MCF 10A (cell line): ENCODE measurements at regions not wholly inside any gene's neighbourhood (a gene's known extent, or its start where the extent isn't known, plus 50 kb on each side); places are given as distances from the start of the nearest gene placed in this dataset.

ENCODE experiments used
- BruUV-seq: library from RNA; stranded (reverse); fragments of 400-500 nt; replicated peaks from 2 replicates; lab custom pipeline; 2021; lab: Mats Ljungman, UMichigan
- CTCF ChIA-PET: fragments of 300-600 bp; sonication (Branson Sonifier 250); formaldehyde crosslinking; extraction: SDS; loops from one replicate; lab custom pipeline; 2021; ENCODE audit warnings: antibody characterized with exemption, inconsistent platforms; lab: Yijun Ruan, JAX
- POLR2A ChIA-PET: fragments of 300-600, 350-650 bp; sonication (Branson Sonifier 250); formaldehyde crosslinking; extraction: SDS; loops from one replicate; lab custom pipeline; 2020; ENCODE audit warnings: antibody characterized with exemption, inconsistent platforms; lab: Yijun Ruan, JAX
- DNase-seq: peaks from one replicate; pipeline ENCODE4 v3.0.0-alpha.2; 2018; ENCODE audit not compliant: unreplicated experiment
- H3K27ac Mint-ChIP-seq: one replicate; pipeline ENCODE4 v1.8.0; 2022; ENCODE audit warnings: mild to moderate bottlenecking, low read depth, mixed read lengths; ENCODE audit not compliant: unreplicated experiment
- H3K27me3 Mint-ChIP-seq: one replicate; pipeline ENCODE4 v1.8.0; 2022; ENCODE audit warnings: mixed read lengths; ENCODE audit not compliant: insufficient read depth, unreplicated experiment
- H3K36me3 Mint-ChIP-seq: one replicate; pipeline ENCODE4 v1.8.0; 2022; ENCODE audit warnings: mild to moderate bottlenecking, moderate library complexity, mixed read lengths; ENCODE audit not compliant: insufficient read depth, unreplicated experiment
- H3K4me1 Mint-ChIP-seq: one replicate; pipeline ENCODE4 v1.8.0; 2022; ENCODE audit warnings: mixed read lengths; ENCODE audit not compliant: insufficient read depth, unreplicated experiment
- H3K4me3 Mint-ChIP-seq: one replicate; pipeline ENCODE4 v1.8.0; 2022; ENCODE audit warnings: mild to moderate bottlenecking, moderate library complexity, mixed read lengths; ENCODE audit not compliant: unreplicated experiment
- H3K9me3 Mint-ChIP-seq: one replicate; pipeline ENCODE4 v1.8.0; 2022; ENCODE audit warnings: mixed read lengths; ENCODE audit not compliant: unreplicated experiment
- intact Hi-C: fragments of 100-400 bp; cut with micrococcal nuclease; formaldehyde crosslinking; loops from 2 replicates; pipeline ENCODE4 v1.14.1; 2022
- TF ChIP-seq, protein P1 (sequence below): fragments of 200-600 bp; IDR thresholded peaks from one replicate; pipeline ENCODE4 v1.8.0; 2022; ENCODE audit warnings: antibody characterized with exemption, mild to moderate bottlenecking; ENCODE audit not compliant: unreplicated experiment

DNA sequence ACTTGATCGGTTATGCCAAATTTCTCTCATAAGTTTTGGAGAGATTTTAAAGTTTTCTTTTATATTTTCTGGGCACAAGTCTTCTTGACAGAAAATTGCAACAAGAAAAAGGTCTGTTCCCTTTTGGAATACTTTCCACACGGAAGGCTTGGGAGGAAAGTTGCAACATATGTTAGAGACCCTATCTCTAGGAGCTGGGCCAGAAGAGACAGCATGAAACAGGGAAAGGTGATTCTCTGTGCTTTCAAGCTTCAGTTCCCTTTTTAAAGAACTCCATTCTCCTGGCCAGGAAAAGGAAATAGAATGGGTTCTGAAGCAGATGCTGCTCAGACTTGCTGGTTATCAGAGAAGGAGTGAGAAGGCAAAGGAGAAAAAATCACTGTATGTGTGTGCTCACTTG, 368.3 kb downstream of the SPATA31D1 start:
- no peaks in the 10 kb centered on the region for H3K27me3 Mint-ChIP-seq
- intact Hi-C loops = no loop called here

GRCh38 chr9:82363198-82363597, 374.6 kb downstream of the SPATA31D1 start:
- CTCF ChIA-PET = interaction anchor here (0.6 kb wide), 1 partner anchor 48 kb away, joined by 4 read pairs; no protein-coding TSS in a partner anchor
- DNase-seq = no peak
- intact Hi-C loops = no loop called here
- POLR2A ChIA-PET = no interaction called here
- no TSS peak for BruUV-seq
- no peak overlapping the region for H3K4me3 Mint-ChIP-seq
- TF ChIP-seq, protein P1, sequence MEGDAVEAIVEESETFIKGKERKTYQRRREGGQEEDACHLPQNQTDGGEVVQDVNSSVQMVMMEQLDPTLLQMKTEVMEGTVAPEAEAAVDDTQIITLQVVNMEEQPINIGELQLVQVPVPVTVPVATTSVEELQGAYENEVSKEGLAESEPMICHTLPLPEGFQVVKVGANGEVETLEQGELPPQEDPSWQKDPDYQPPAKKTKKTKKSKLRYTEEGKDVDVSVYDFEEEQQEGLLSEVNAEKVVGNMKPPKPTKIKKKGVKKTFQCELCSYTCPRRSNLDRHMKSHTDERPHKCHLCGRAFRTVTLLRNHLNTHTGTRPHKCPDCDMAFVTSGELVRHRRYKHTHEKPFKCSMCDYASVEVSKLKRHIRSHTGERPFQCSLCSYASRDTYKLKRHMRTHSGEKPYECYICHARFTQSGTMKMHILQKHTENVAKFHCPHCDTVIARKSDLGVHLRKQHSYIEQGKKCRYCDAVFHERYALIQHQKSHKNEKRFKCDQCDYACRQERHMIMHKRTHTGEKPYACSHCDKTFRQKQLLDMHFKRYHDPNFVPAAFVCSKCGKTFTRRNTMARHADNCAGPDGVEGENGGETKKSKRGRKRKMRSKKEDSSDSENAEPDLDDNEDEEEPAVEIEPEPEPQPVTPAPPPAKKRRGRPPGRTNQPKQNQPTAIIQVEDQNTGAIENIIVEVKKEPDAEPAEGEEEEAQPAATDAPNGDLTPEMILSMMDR = no peak
- no peaks in the 10 kb centered on the region for H3K27me3 Mint-ChIP-seq
- H3K27ac Mint-ChIP-seq = no peak overlapping the region
- H3K4me1 Mint-ChIP-seq = no peaks in the 10 kb centered on the region
- no peaks in the 10 kb centered on the region for H3K36me3 Mint-ChIP-seq
- H3K9me3 Mint-ChIP-seq = no peaks in the 10 kb centered on the region

More for the DNA sequence above, 368.3 kb downstream of the SPATA31D1 start:
- H3K9me3 Mint-ChIP-seq = no peaks in the 10 kb centered on the region
- no peaks in the 10 kb centered on the region for H3K36me3 Mint-ChIP-seq
- POLR2A ChIA-PET = no interaction called here
- CTCF ChIA-PET = interaction anchor here (0.5 to 0.6 kb wide), 2 partner anchors 104 to 669 kb away, joined by 3 read pairs; no protein-coding TSS in a partner anchor
- no peak for DNase-seq
- TF ChIP-seq, protein P1 = no peak
- H3K27ac Mint-ChIP-seq = no peak overlapping the region
- no TSS peak for BruUV-seq
- H3K4me3 Mint-ChIP-seq = no peak overlapping the region
- peaks cover 19% of the 10 kb centered on the region for H3K4me1 Mint-ChIP-seq

DNA sequence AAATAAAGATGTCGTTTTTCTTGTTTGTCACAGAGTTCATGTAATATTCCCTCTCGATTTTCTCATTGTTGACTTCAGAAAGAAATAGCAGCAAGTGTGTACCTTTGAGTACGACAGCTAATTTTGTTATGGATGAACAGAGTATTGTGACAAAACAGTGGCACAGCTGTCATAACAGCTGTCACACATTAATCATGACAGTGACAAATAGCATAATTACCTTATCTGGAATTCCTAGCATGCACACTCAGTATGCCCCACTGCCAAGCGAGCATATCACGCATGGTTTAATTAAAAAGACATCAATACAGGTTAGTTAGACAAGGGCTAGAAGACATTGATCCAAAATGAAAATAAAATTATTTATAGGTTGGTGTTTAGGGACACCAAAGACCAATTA, 375.1 kb downstream of the SPATA31D1 start:
- no peak for DNase-seq
- no peaks in the 10 kb centered on the region for H3K9me3 Mint-ChIP-seq
- no peak overlapping the region for H3K27ac Mint-ChIP-seq
- no TSS peak for BruUV-seq
- H3K4me3 Mint-ChIP-seq = no peak overlapping the region
- no peaks in the 10 kb centered on the region for H3K4me1 Mint-ChIP-seq
- no peaks in the 10 kb centered on the region for H3K36me3 Mint-ChIP-seq
- intact Hi-C loops = no loop called here
- no peaks in the 10 kb centered on the region for H3K27me3 Mint-ChIP-seq
- TF ChIP-seq, protein P1 = no peak
- CTCF ChIA-PET = interaction anchor here (0.7 kb wide), 1 partner anchor 242 kb away, joined by 3 read pairs; no protein-coding TSS in a partner anchor
- POLR2A ChIA-PET = no interaction called here

DNA sequence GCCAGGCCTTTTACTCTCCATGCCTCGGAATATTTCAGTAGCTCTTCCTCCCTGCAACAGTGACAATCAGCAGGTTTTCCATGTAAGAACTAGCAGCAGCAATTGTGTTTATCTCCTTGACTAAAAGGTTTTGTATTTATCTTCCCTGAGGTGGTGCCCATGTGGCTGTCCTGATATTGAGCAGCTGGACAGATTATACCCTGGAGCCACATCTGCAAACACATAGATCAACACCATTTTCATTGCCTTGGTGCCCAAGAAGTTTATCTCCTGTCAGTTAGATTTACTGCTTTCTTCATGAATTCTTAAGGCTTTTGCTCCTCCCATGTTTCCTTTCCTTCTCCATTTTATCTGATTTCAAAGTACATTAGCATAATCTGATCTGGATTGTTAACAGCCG, 378.4 kb downstream of the SPATA31D1 start:
- DNase-seq = no peak
- ChIA-PET CTCF (no interaction called here), POLR2A (no interaction called here)
- no peaks in the 10 kb centered on the region for H3K9me3 Mint-ChIP-seq
- H3K4me1 Mint-ChIP-seq = no peaks in the 10 kb centered on the region
- H3K4me3 Mint-ChIP-seq = no peak overlapping the region
- no peak overlapping the region for H3K27ac Mint-ChIP-seq
- H3K36me3 Mint-ChIP-seq = no peaks in the 10 kb centered on the region
- intact Hi-C loops = no loop called here
- H3K27me3 Mint-ChIP-seq = no peaks in the 10 kb centered on the region
- TF ChIP-seq, protein P1 = no peak
- BruUV-seq = no TSS peak
